HEK293T (cell line): ENCODE measurements at regions not wholly inside any gene's neighbourhood (a gene's known extent, or its start where the extent isn't known, plus 50 kb on each side); places are given as distances from the start of the nearest gene placed in this dataset.

Source experiments
- CTCF ChIA-PET: fragments of 350-600 bp; formaldehyde crosslinking; extraction: SDS; loops from one replicate; lab custom pipeline; 2021; ENCODE audit warnings: antibody characterized with exemption, inconsistent platforms; lab: Yijun Ruan, JAX
- POLR2A ChIA-PET: fragments of 350-600 bp; formaldehyde crosslinking; extraction: SDS; loops from one replicate; lab custom pipeline; 2020; ENCODE audit warnings: antibody characterized with exemption, inconsistent platforms; lab: Yijun Ruan, JAX
- DNase-seq: peaks from one replicate; pipeline ENCODE4 v3.0.0; 2012; ENCODE audit warnings: mixed read lengths; ENCODE audit errors: extremely low spot score
- ARNT ChIP-seq: fragments of 450-650 bp; IDR thresholded peaks from 2 replicates; pipeline ENCODE4 v1.6.1; 2017; ENCODE audit warnings: mild to moderate bottlenecking
- BHLHE40 ChIP-seq: fragments of 450-650 bp; IDR thresholded peaks from 2 replicates; pipeline ENCODE4 v1.6.1; 2016; ENCODE audit warnings: mild to moderate bottlenecking, moderate library complexity, borderline replicate concordance
- CTBP1 ChIP-seq: fragments of 450-650 bp; IDR thresholded peaks from 2 replicates; pipeline ENCODE4 v1.6.1; 2016; ENCODE audit warnings: borderline replicate concordance
- ELF4 ChIP-seq: fragments of 450-650 bp; IDR thresholded peaks from 2 replicates; pipeline ENCODE4 v1.6.1; 2017; ENCODE audit warnings: antibody characterized with exemption
- FOXA1 ChIP-seq: fragments of 450-650 bp; IDR thresholded peaks from 2 replicates; pipeline ENCODE4 v1.6.1; 2016; ENCODE audit warnings: mild to moderate bottlenecking
- FOXK2 ChIP-seq: fragments of 450-650 bp; IDR thresholded peaks from 2 replicates; pipeline ENCODE4 v1.6.1; 2016; ENCODE audit warnings: mild to moderate bottlenecking
- FOXM1 ChIP-seq: fragments of 450-650 bp; IDR thresholded peaks from 2 replicates; pipeline ENCODE4 v1.6.1; 2017; ENCODE audit warnings: mild to moderate bottlenecking, borderline replicate concordance
- HDGF ChIP-seq: fragments of 450-650 bp; IDR thresholded peaks from 2 replicates; pipeline ENCODE4 v1.6.1; 2017; ENCODE audit warnings: antibody characterized with exemption, borderline replicate concordance
- L3MBTL2 ChIP-seq: fragments of 450-650 bp; conservative IDR thresholded peaks from 2 replicates; pipeline ENCODE4 v1.6.1; 2016; ENCODE audit warnings: mild to moderate bottlenecking
- LEF1 ChIP-seq: fragments of 450-650 bp; IDR thresholded peaks from 2 replicates; pipeline ENCODE4 v1.6.1; 2017; ENCODE audit warnings: mild to moderate bottlenecking, borderline replicate concordance
- NFRKB ChIP-seq: fragments of 450-650 bp; IDR thresholded peaks from 2 replicates; pipeline ENCODE4 v1.6.1; 2016; ENCODE audit warnings: mild to moderate bottlenecking, moderate library complexity
- PKNOX1 ChIP-seq: fragments of 450-650 bp; IDR thresholded peaks from 2 replicates; pipeline ENCODE4 v1.6.1; 2016
- SP1 ChIP-seq: fragments of 450-650 bp; IDR thresholded peaks from 2 replicates; pipeline ENCODE4 v1.6.1; 2017
- SUZ12 ChIP-seq: fragments of 450-650 bp; IDR thresholded peaks from 2 replicates; pipeline ENCODE4 v1.6.1; 2016; ENCODE audit warnings: mild to moderate bottlenecking
- TARDBP ChIP-seq: fragments of 450-650 bp; IDR thresholded peaks from 2 replicates; pipeline ENCODE4 v1.6.1; 2016
- ZNF384 ChIP-seq: fragments of 450-650 bp; IDR thresholded peaks from 2 replicates; pipeline ENCODE4 v1.6.1; 2016

- CTCF ChIA-PET: no interaction called here
- TF ChIP-seq CTBP1 (no peak), HDGF (no peak), LEF1 (no peak), SP1 (no peak), TARDBP (no peak), FOXM1 (no peak), ZNF384 (no peak), PKNOX1 (no peak), SUZ12 (no peak), ELF4 (no peak), FOXA1 (no peak), FOXK2 (no peak), ARNT (no peak), BHLHE40 (no peak), NFRKB (no peak), L3MBTL2 (no peak)
- POLR2A ChIA-PET: no interaction called here
- no peak for DNase-seq
Observed at GRCh38 chr1:87935130-87935529, 606.5 kb downstream of the LMO4 start.

GRCh38 chr1:87937831-87938395, 609.2 kb downstream of the LMO4 start:
- CTCF ChIA-PET: no interaction called here
- DNase-seq: no peak
- TF ChIP-seq SP1 (no peak), LEF1 (no peak), FOXK2 (no peak), FOXA1 (no peak), TARDBP (no peak), NFRKB (no peak), FOXM1 (no peak), HDGF (no peak), L3MBTL2 (no peak), SUZ12 (no peak), PKNOX1 (no peak), ELF4 (no peak)
- POLR2A ChIA-PET: no interaction called here

GRCh38 chr1:87938631-87939030, 610.0 kb downstream of the LMO4 start:
- TF ChIP-seq CTBP1 (no peak), TARDBP (no peak), NFRKB (no peak), ELF4 (no peak), HDGF (no peak)
- DNase-seq: no peak
- POLR2A ChIA-PET: no interaction called here
- CTCF ChIA-PET: interaction anchor here (1.1 kb wide), 1 partner anchor 15 kb away, joined by 4 read pairs; no protein-coding TSS in a partner anchor

- CTCF ChIA-PET: interaction anchor here (1.1 kb wide), 1 partner anchor 14 kb away, joined by 4 read pairs; no protein-coding TSS in a partner anchor
Observed at GRCh38 chr1:87939444-87939843, 610.8 kb downstream of the LMO4 start.

GRCh38 chr1:87940421-87940820, 611.7 kb downstream of the LMO4 start:
- no peak for DNase-seq
- ChIA-PET CTCF (no interaction called here), POLR2A (no interaction called here)
- TF ChIP-seq ELF4 (no peak), ARNT (no peak), FOXA1 (no peak), ZNF384 (no peak), CTBP1 (no peak), SP1 (no peak), LEF1 (no peak), L3MBTL2 (no peak), HDGF (no peak), NFRKB (no peak), SUZ12 (no peak), FOXK2 (no peak), FOXM1 (no peak), TARDBP (no peak)

More at GRCh38 chr1:87939444-87939843, 610.8 kb downstream of the LMO4 start:
- POLR2A ChIA-PET: no interaction called here
- TF ChIP-seq FOXK2: no peak
- no peak for TF ChIP-seq ELF4
- no peak for TF ChIP-seq FOXM1
- TF ChIP-seq NFRKB: no peak
- TF ChIP-seq CTBP1: no peak
- TF ChIP-seq HDGF: no peak
- TF ChIP-seq L3MBTL2: no peak
- no peak for TF ChIP-seq LEF1
- TF ChIP-seq ZNF384: no peak
- no peak for TF ChIP-seq PKNOX1
- no peak for TF ChIP-seq SUZ12
- no peak for TF ChIP-seq FOXA1
- TF ChIP-seq ARNT: no peak
- DNase-seq: no peak

- POLR2A ChIA-PET: no interaction called here
- DNase-seq: no peak
- CTCF ChIA-PET: interaction anchor here (1.7 kb wide), 1 partner anchor 12 kb away, joined by 8 read pairs; no protein-coding TSS in a partner anchor
- TF ChIP-seq FOXA1 (no peak), LEF1 (no peak), ELF4 (no peak), PKNOX1 (no peak), HDGF (no peak), FOXK2 (no peak), SUZ12 (no peak), NFRKB (no peak), ZNF384 (no peak)
Observed at GRCh38 chr1:87941337-87941946, 612.8 kb downstream of the LMO4 start.
